Lung (tissue), 11 donors: ENCODE measurements at regions not wholly inside any gene's neighbourhood (a gene's known extent, or its start where the extent isn't known, plus 50 kb on each side); places are given as distances from the start of the nearest gene placed in this dataset.

ENCODE experiments used
- ATAC-seq: fragments of 200-7000 bp; cut with Tn5 transposase; one replicate; pipeline ENCODE4 v1.9.1; 2020; ENCODE audit warnings: moderate number of reproducible peaks; ENCODE audit not compliant: insufficient read depth, low FRiP score
- DNase-seq, 3 donors: peaks; one replicate each; pipeline ENCODE4 v3.0.0-alpha.2; 2013 to 2017
- H3K27ac ChIP-seq, 2 donors: one replicate each; pipeline ENCODE4 v1.5.1; 2013; ENCODE audit warnings: mild to moderate bottlenecking in 2 of 2, moderate library complexity in 2 of 2, control low read depth in 1 of 2, inconsistent platforms in 1 of 2, low read depth in 1 of 2, low read length in 1 of 2
- H3K27me3 ChIP-seq, 3 donors: one replicate each; pipeline ENCODE4 v1.5.1; 2013; ENCODE audit warnings: low read length in 2 of 3; ENCODE audit not compliant: control insufficient read depth in 3 of 3, insufficient read depth in 3 of 3
- H3K36me3 ChIP-seq, 4 donors: one replicate each; pipeline ENCODE4 v1.5.1; 2013; ENCODE audit warnings: low read length in 4 of 4, mild to moderate bottlenecking in 1 of 4, moderate library complexity in 1 of 4; ENCODE audit not compliant: control insufficient read depth in 4 of 4, insufficient read depth in 4 of 4
- H3K4me1 ChIP-seq, 5 donors: one replicate each; pipeline ENCODE4 v1.5.1; 2013; ENCODE audit warnings: low read length in 5 of 5, mild to moderate bottlenecking in 2 of 5, moderate library complexity in 1 of 5; ENCODE audit not compliant: control insufficient read depth in 5 of 5, insufficient read depth in 5 of 5
- H3K4me3 ChIP-seq: one replicate; pipeline ENCODE4 v1.5.1; 2013; ENCODE audit warnings: mild to moderate bottlenecking, control low read depth, moderate library complexity
- H3K9ac ChIP-seq, 2 donors: one replicate each; pipeline ENCODE4 v1.5.1; 2013; ENCODE audit warnings: low read length in 2 of 2, control low read depth in 1 of 2; ENCODE audit not compliant: insufficient read depth in 1 of 2
- H3K9me3 ChIP-seq, 4 donors: one replicate each; pipeline ENCODE4 v1.5.1; 2013; ENCODE audit warnings: low read length in 3 of 4, mild to moderate bottlenecking in 1 of 4, moderate library complexity in 1 of 4; ENCODE audit not compliant: control insufficient read depth in 4 of 4, insufficient read depth in 3 of 4
- CTCF ChIP-seq: IDR thresholded peaks from 2 replicates; pipeline ENCODE4 v1.5.1; 2012; ENCODE audit warnings: mild to moderate bottlenecking; ENCODE audit errors: control extremely low read depth, extremely low read depth
- WGBS, 2 donors: extraction: QIAGEN DNeasy Blood & Tissue Kit; methylation state at CpG; one replicate each; pipeline ENCODE4 v1.1.7; 2013; 5-methylcytosine and 5-hydroxymethylcytosine counted together
- donor health status: control.
- donor health status: control.
- donor health status: Bipolar disorder and iron deficiency.
- donor health status: healthy.
- donor health status: DM: yes; HTN: yes; CAD: no.

GRCh38 chr5:143882520-143882919 lies 70.6 kb downstream of the HMHB1 start:
- Histone ChIP-seq H3K4me1 (peaks cover 1 to 20% (median 7%) of the 10 kb centered on the region in 5 donors), H3K36me3 (no peaks in the 10 kb centered on the region), H3K9me3 (no peaks in the 10 kb centered on the region), H3K4me3 (no peak overlapping the region), H3K27ac (no peak overlapping the region), H3K9ac (no peak overlapping the region), H3K27me3 (no peaks in the 10 kb centered on the region)
- 92 to 98% methylated on average over 3 to 5 of the region's 5 CpGs for WGBS, 2 donors
- no peak for TF ChIP-seq CTCF
- DNase-seq: no peak
- ATAC-seq: no peak

GRCh38 chr5:143886096-143886495 lies 74.1 kb downstream of the HMHB1 start:
- WGBS, 2 donors: 82 to 90% methylated on average over 3 of the region's 3 CpGs
- H3K4me3 ChIP-seq: no peak overlapping the region
- no peaks in the 10 kb centered on the region for H3K27me3 ChIP-seq
- H3K36me3 ChIP-seq: no peaks in the 10 kb centered on the region
- DNase-seq: peak in 2 of 3 donors; percentile 14 to 57
- H3K4me1 ChIP-seq: peaks cover 1 to 35% (median 16%) of the 10 kb centered on the region in 5 donors
- no peak for TF ChIP-seq CTCF
- ATAC-seq: no peak
- H3K9ac ChIP-seq: no peak overlapping the region
- no peak overlapping the region for H3K27ac ChIP-seq
- H3K9me3 ChIP-seq: no peaks in the 10 kb centered on the region

GRCh38 chr5:143886651-143887638 lies 75.0 kb downstream of the HMHB1 start:
- Histone ChIP-seq H3K27ac (no peak overlapping the region), H3K4me1 (peaks cover 1 to 40% (median 16%) of the 10 kb centered on the region in 5 donors), H3K9ac (no peak overlapping the region), H3K27me3 (no peaks in the 10 kb centered on the region), H3K9me3 (no peaks in the 10 kb centered on the region), H3K36me3 (no peaks in the 10 kb centered on the region), H3K4me3 (no peak overlapping the region)
- WGBS, 2 donors: 55 to 69% methylated on average over 6 of the region's 6 CpGs
- TF ChIP-seq CTCF: no peak
- ATAC-seq (no peak), DNase-seq (peak; percentile 58 to 90 (median 88))
